RWPE1 (cell line): ENCODE measurements at regions not wholly inside any gene's neighbourhood (a gene's known extent, or its start where the extent isn't known, plus 50 kb on each side); places are given as distances from the start of the nearest gene placed in this dataset.

Experiments
- CTCF ChIA-PET: fragments of 350-600 bp; sonication (Branson Sonifier 250); formaldehyde crosslinking; extraction: SDS; loops from one replicate; lab custom pipeline; 2021; lab: Yijun Ruan, JAX
- POLR2A ChIA-PET: fragments of 400-600 bp; formaldehyde crosslinking; extraction: SDS; loops from one replicate; lab custom pipeline; 2020; ENCODE audit warnings: antibody characterized with exemption; ENCODE audit not compliant: low non-redundant PET; lab: Yijun Ruan, JAX
- DNase-seq: peaks from one replicate; pipeline ENCODE4 v3.0.0; 2012; ENCODE audit warnings: low spot score
- H3K27ac ChIP-seq: fragments of 450-650 bp; 2 replicates; pipeline ENCODE4 v1.5.1; 2017
- CTCF ChIP-seq: fragments of 450-650 bp; conservative IDR thresholded peaks from 2 replicates; pipeline ENCODE4 v1.5.1; 2017; ENCODE audit warnings: low read depth, mild to moderate bottlenecking

- POLR2A ChIA-PET: no interaction called here
Measured at GRCh38 chr4:136342666-136343065, 1189.6 kb downstream of the PCDH18 start.

GRCh38 chr4:136337216-136337615 is 1195.1 kb downstream of the PCDH18 start:
- POLR2A ChIA-PET: no interaction called here
- CTCF ChIA-PET: interaction anchor here (0.6 kb wide), 1 partner anchor 381 kb away, joined by 3 read pairs; no protein-coding TSS in a partner anchor
- DNase-seq: no peak
- TF ChIP-seq CTCF: no peak
- no peak overlapping the region for H3K27ac ChIP-seq

More at GRCh38 chr4:136342666-136343065, 1189.6 kb downstream of the PCDH18 start:
- no peak overlapping the region for H3K27ac ChIP-seq
- no peak for TF ChIP-seq CTCF
- no peak for DNase-seq
- CTCF ChIA-PET: no interaction called here

- POLR2A ChIA-PET: no interaction called here
Measured at GRCh38 chr4:136336479-136336878, 1195.8 kb downstream of the PCDH18 start.

GRCh38 chr4:136329042-136329662 is 1203.1 kb downstream of the PCDH18 start:
- no peak overlapping the region for H3K27ac ChIP-seq
- ChIA-PET POLR2A (no interaction called here), CTCF (interaction anchor here (0.5 to 0.7 kb wide), 5 partner anchors 23 to 1972 kb away, joined by 3 to 4 read pairs (median 3); no protein-coding TSS in a partner anchor)
- DNase-seq: peak; percentile 1
- no peak for TF ChIP-seq CTCF

More at GRCh38 chr4:136336479-136336878, 1195.8 kb downstream of the PCDH18 start:
- DNase-seq: no peak
- TF ChIP-seq CTCF: no peak
- no peak overlapping the region for H3K27ac ChIP-seq
- CTCF ChIA-PET: no interaction called here

- no peak overlapping the region for H3K27ac ChIP-seq
- ChIA-PET POLR2A (no interaction called here), CTCF (no interaction called here)
- no peak for DNase-seq
- TF ChIP-seq CTCF: no peak
Measured at GRCh38 chr4:136328131-136328530, 1204.2 kb downstream of the PCDH18 start.

GRCh38 chr4:136320465-136320813 is 1211.9 kb downstream of the PCDH18 start:
- no peak for DNase-seq
- peak overlapping the region; percentile 74 for H3K27ac ChIP-seq
- ChIA-PET POLR2A (no interaction called here), CTCF (no interaction called here)
- TF ChIP-seq CTCF: no peak
